GM23338 (cell line): ENCODE measurements at regions not wholly inside any gene's neighbourhood (a gene's known extent, or its start where the extent isn't known, plus 50 kb on each side); places are given as distances from the start of the nearest gene placed in this dataset.

Experiments
- ATAC-seq: fragments of 200-7000 bp; cut with Tn5 transposase; 3 replicates; pipeline ENCODE4 v1.9.1; 2020
- DNase-seq: peaks from one replicate; pipeline ENCODE4 v3.0.0-alpha.2; 2015; ENCODE audit warnings: low spot score
- H2AFZ ChIP-seq: fragments of 200-600 bp; sonication (generic); 2 replicates; pipeline ENCODE4 v1.8.0; 2016; ENCODE audit warnings: antibody characterized with exemption, mild to moderate bottlenecking, moderate library complexity
- H3F3A ChIP-seq: fragments of 200-600 bp; sonication (generic); replicated peaks from 2 replicates; pipeline ENCODE4 v1.8.0; 2017; ENCODE audit warnings: antibody characterized with exemption, mixed run types, low read depth
- H3K27ac ChIP-seq: fragments of 200-600 bp; sonication (generic); 2 replicates; pipeline ENCODE4 v1.6.1; 2016; ENCODE audit warnings: low read depth
- H3K27me3 ChIP-seq: fragments of 200-600 bp; sonication (generic); 2 replicates; pipeline ENCODE4 v1.8.0; 2016; ENCODE audit warnings: mild to moderate bottlenecking, mixed run types, moderate library complexity; ENCODE audit not compliant: insufficient read depth
- H3K36me3 ChIP-seq: fragments of 200-600 bp; sonication (generic); 2 replicates; pipeline ENCODE4 v1.8.0; 2016; ENCODE audit warnings: mild to moderate bottlenecking; ENCODE audit not compliant: insufficient read depth
- H3K4me1 ChIP-seq: fragments of 200-600 bp; sonication (generic); 2 replicates; pipeline ENCODE4 v1.8.0; 2016; ENCODE audit warnings: mild to moderate bottlenecking, moderate library complexity; ENCODE audit not compliant: insufficient read depth
- H3K4me2 ChIP-seq: fragments of 200-600 bp; sonication (generic); 2 replicates; pipeline ENCODE4 v1.7.1; 2017; ENCODE audit warnings: mixed run types
- H3K4me3 ChIP-seq: fragments of 200-600 bp; sonication (generic); 2 replicates; pipeline ENCODE4 v1.6.1; 2016; ENCODE audit warnings: mixed run types
- H3K79me2 ChIP-seq: fragments of 200-600 bp; sonication (generic); replicated peaks from 2 replicates; pipeline ENCODE4 v1.8.0; 2017; ENCODE audit warnings: mild to moderate bottlenecking; ENCODE audit not compliant: insufficient read depth
- H3K9me2 ChIP-seq: fragments of 200-600 bp; sonication (generic); 2 replicates; pipeline ENCODE4 v1.8.0; 2017; ENCODE audit not compliant: insufficient read depth
- H4K20me1 ChIP-seq: fragments of 200-600 bp; sonication (generic); replicated peaks from 2 replicates; pipeline ENCODE4 v1.8.0; 2017; ENCODE audit warnings: mild to moderate bottlenecking; ENCODE audit not compliant: insufficient read depth
- H3K27ac Mint-ChIP-seq: 2 replicates; pipeline ENCODE4 v1.8.0; 2020; ENCODE audit warnings: inconsistent platforms, mild to moderate bottlenecking, moderate library complexity, mixed read lengths
- H3K27me3 Mint-ChIP-seq: 3 replicates; pipeline ENCODE4 v1.8.0; 2022; ENCODE audit warnings: low read depth, mild to moderate bottlenecking, moderate library complexity, mixed read lengths, inconsistent platforms; ENCODE audit not compliant: insufficient read depth, poor library complexity
- H3K36me3 Mint-ChIP-seq: 3 replicates; pipeline ENCODE4 v1.8.0; 2021; ENCODE audit warnings: low read depth, mild to moderate bottlenecking, inconsistent platforms, moderate library complexity, mixed read lengths
- H3K4me1 Mint-ChIP-seq: 3 replicates; pipeline ENCODE4 v1.8.0; 2020; ENCODE audit warnings: mild to moderate bottlenecking, inconsistent platforms, mixed read lengths
- H3K4me3 Mint-ChIP-seq: 3 replicates; pipeline ENCODE4 v1.8.0; 2021; ENCODE audit warnings: moderate library complexity, mild to moderate bottlenecking, inconsistent platforms, mixed read lengths
- H3K9me3 Mint-ChIP-seq: 3 replicates; pipeline ENCODE4 v1.8.0; 2020; ENCODE audit warnings: moderate library complexity, mild to moderate bottlenecking, inconsistent platforms, mixed read lengths
- STAT1 ChIP-seq: IDR thresholded peaks from one replicate; pipeline ENCODE4 v1.6.1; 2016; ENCODE audit warnings: antibody characterized with exemption; ENCODE audit not compliant: unreplicated experiment
- ZNF462 ChIP-seq: fragments of 250-450 bp; sonication (Bioruptor Pico); IDR thresholded peaks from 2 replicates; pipeline ENCODE4 v1.5.0; 2020; ENCODE audit warnings: mild to moderate bottlenecking, moderate library complexity
- TF ChIP-seq, protein P1 (sequence below), 2 experiments: fragments of 200-600 bp in 1 of 2; sonication (generic) in 1 of 2; conservative IDR thresholded peaks; 2 replicates each; pipeline versions ENCODE4 v1.5.1 to v1.6.1; 2016 to 2017; ENCODE audit warnings: antibody characterized with exemption in 2 of 2, low read depth in 2 of 2, mild to moderate bottlenecking in 2 of 2, moderate library complexity in 1 of 2

DNA sequence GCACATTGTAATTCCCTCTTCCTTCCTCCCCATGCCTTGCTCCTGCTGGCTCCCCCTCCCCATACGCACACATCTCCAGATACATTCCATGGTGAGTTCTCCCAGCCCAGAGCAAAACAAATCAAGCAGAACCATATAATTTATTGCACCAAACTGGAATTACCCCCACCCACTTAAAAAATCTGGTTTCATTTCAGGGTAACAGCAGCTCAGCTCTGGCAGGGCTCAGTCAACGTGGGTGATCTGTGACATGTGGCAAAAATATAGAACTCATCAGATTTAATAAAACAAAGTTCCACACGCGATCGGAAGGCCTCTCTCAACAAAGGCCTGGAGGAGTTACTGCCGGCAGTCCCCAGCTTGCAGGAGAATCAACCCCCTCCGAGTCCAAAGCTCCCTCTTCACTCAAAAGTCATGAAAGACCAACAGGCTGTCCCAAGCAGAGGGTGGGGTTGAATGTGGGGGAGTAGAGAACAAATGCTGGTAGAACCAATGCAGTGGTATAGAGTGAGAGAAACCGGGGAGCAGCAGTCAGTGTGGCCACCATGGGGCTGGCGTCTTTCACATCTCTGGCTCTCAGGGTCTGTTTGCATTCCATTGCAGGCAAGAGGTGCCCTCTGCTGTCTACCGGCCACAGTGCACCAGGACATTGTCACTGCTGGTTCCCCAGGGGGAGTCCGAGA, 323.3 kb upstream of the NT5E start:
- Histone ChIP-seq H3K4me2 (peak overlapping the region; percentile 73), H4K20me1 (no peaks in the 10 kb centered on the region), H3K27ac (no peak overlapping the region), H2AFZ (peak overlapping the region; percentile 99), H3K4me3 (peak overlapping the region; percentile 41), H3K27me3 (no peaks in the 10 kb centered on the region), H3K79me2 (no peaks in the 10 kb centered on the region), H3F3A (no peaks in the 10 kb centered on the region), H3K36me3 (no peaks in the 10 kb centered on the region), H3K4me1 (peaks cover 12% of the 10 kb centered on the region), H3K9me2 (peaks cover 3% of the 10 kb centered on the region; the same call in 1 of the 2 replicates)
- Mint-ChIP-seq H3K27me3 (no peaks in the 10 kb centered on the region), H3K4me3 (peak overlapping the region; percentile 55), H3K27ac (peak overlapping the region; percentile 84), H3K36me3 (no peaks in the 10 kb centered on the region), H3K9me3 (no peaks in the 10 kb centered on the region; the same call in 2 of the 3 replicates), H3K4me1 (peaks cover 13% of the 10 kb centered on the region)
- peak; percentile 100 for ATAC-seq
- peak; percentile 88 for DNase-seq
- TF ChIP-seq STAT1, result no peak
- peak; percentile 45; the same call in 1 of the 2 replicates for TF ChIP-seq ZNF462
- TF ChIP-seq, protein P1, sequence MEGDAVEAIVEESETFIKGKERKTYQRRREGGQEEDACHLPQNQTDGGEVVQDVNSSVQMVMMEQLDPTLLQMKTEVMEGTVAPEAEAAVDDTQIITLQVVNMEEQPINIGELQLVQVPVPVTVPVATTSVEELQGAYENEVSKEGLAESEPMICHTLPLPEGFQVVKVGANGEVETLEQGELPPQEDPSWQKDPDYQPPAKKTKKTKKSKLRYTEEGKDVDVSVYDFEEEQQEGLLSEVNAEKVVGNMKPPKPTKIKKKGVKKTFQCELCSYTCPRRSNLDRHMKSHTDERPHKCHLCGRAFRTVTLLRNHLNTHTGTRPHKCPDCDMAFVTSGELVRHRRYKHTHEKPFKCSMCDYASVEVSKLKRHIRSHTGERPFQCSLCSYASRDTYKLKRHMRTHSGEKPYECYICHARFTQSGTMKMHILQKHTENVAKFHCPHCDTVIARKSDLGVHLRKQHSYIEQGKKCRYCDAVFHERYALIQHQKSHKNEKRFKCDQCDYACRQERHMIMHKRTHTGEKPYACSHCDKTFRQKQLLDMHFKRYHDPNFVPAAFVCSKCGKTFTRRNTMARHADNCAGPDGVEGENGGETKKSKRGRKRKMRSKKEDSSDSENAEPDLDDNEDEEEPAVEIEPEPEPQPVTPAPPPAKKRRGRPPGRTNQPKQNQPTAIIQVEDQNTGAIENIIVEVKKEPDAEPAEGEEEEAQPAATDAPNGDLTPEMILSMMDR (conservative IDR thresholded peaks at IDR 0.05; ENCODE audit: low read depth in 2 of 2), result peak; percentile 76 to 95
